ENCODE measurements at regions not wholly inside any gene's neighbourhood (a gene's known extent, or its start where the extent isn't known, plus 50 kb on each side); places are given as distances from the start of the nearest gene placed in this dataset.

GRCh38 chr11:56843816-56844215 is 95.3 kb upstream of the OR9G4 start (continued):
- TF ChIP-seq CTCF (IDR thresholded peaks at IDR 0.05) (no peak), SP1 (CRISPR knock-in tag; conservative IDR thresholded peaks at IDR 0.05) (no peak)

GRCh38 chr11:56842814-56843794 is 94.6 kb upstream of the OR9G4 start:
- DNase-seq (ENCODE audit: low spot score) (no peak), ATAC-seq (no peak)
- Mint-ChIP-seq H3K27me3 (ENCODE audit: low read depth) (no peaks in the 10 kb centered on the region), H3K27ac (no peak overlapping the region), H3K9me3 (peaks cover 24% of the 10 kb centered on the region), H3K36me3 (peaks cover 8% of the 10 kb centered on the region), H3K4me3 (no peak overlapping the region), H3K4me1 (no peaks in the 10 kb centered on the region)
- TF ChIP-seq ERG (CRISPR knock-in tag; IDR thresholded peaks at IDR 0.05) = no peak
- TF ChIP-seq FOXJ3 (CRISPR knock-in tag; IDR thresholded peaks at IDR 0.05; ENCODE audit: borderline replicate concordance) = no peak
- TF ChIP-seq AR (CRISPR knock-in tag; IDR thresholded peaks at IDR 0.05) = no peak
- no peak for TF ChIP-seq ZBTB43 (CRISPR knock-in tag; IDR thresholded peaks at IDR 0.05)
- no peak for TF ChIP-seq JAZF1 (CRISPR knock-in tag; IDR thresholded peaks at IDR 0.05)
- no peak for TF ChIP-seq ZNF416 (CRISPR knock-in tag; IDR thresholded peaks at IDR 0.05)
- no peak for TF ChIP-seq FOXP4 (CRISPR knock-in tag; IDR thresholded peaks at IDR 0.05)
- TF ChIP-seq GABPB1 (CRISPR knock-in tag; IDR thresholded peaks at IDR 0.05) = no peak
- no peak for TF ChIP-seq MAX (CRISPR knock-in tag; IDR thresholded peaks at IDR 0.05)
- CTCF ChIA-PET = interaction anchor here (4.9 kb wide), 1 partner anchor 408 kb away, joined by 106 read pairs; no protein-coding TSS in a partner anchor
- POLR2A ChIA-PET = no interaction called here
